GM18907 (cell line): ENCODE measurements at regions not wholly inside any gene's neighbourhood (a gene's known extent, or its start where the extent isn't known, plus 50 kb on each side); places are given as distances from the start of the nearest gene placed in this dataset.

Source experiments
- ATAC-seq: cut with Tn5 transposase; IDR thresholded peaks from one replicate; pipeline ENCODE4 v1.9.1; 2021; ENCODE audit warnings: mild to moderate bottlenecking, moderate library complexity; ENCODE audit not compliant: unreplicated experiment

DNA sequence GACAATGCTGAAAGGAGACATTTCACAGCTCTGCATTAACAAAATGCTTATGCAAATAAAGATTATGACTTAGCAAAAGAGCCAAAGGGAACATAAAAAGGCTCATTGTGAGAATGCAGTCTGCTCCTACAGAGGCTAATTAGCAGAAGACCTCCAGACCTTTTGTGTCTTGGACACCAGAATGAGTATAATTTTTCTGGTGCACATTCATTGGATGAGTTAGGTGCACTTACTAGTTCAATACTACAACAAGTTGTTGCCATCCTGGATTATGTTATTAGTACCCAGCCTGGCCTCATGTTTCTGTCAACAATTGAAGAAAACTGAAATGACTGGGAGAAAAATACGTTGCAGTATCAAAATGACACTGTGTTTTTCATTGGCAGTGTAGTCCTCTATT is 613.2 kb upstream of the CHORDC1 start:
- ATAC-seq: no peak

DNA sequence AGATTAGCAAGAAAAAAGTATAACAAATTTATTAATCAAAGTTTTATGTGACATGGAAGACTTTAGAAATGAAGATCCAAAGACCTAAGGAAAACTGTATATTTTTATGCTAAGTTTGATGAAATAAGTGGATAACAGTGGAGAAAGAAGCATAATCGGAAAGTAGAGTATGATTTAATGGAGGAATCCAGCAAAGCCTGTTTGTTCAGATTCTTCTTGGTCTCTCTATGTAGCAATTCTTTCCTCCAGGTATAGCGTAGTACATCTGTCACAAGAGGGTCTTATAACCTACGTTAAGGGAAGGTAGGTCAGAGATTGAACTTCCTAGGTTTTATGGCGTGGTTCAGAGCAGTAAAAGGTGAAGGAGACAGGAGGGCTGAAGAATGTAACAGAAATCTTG is 600.6 kb upstream of the CHORDC1 start:
- no peak for ATAC-seq

DNA sequence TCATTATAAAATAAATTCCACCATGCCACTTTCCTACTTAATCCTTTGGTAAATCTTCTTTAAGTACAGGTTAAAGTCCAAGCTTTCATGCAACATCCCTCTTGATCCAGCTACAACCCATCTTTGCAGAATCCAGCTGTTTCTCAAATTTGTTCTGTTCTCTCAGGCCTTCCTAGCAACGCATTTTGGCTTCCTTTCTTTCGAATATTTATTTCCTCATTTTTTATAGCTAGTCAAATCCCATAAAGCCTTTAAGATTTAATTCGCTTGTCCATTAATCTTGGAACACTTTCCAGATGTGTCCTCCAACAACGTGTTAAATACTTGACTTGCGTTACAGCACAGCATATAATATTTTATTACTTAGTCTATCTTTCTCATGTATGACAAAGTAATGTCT is 600.1 kb upstream of the CHORDC1 start:
- ATAC-seq: no peak

- ATAC-seq: no peak
Observed at GRCh38 chr11:90818196-90818745, 595.4 kb upstream of the CHORDC1 start.

DNA sequence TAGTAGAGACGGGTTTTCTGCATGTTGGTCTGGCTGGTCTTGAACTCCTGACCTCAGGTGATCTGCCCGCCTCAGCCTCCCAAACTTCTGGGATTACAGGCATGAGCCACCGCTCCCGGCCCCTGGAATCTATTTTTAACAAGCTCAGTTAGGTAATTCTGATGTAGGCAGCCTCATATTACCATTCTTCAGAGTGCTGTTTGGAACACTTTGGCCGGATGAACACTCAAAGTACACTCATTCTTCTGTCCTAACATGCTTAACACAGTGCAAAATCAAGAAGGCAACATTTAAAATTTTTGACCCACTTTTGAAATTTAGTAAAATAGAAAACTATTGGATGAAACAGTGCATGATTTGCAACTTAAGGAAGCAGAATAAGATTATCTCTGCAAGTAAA is 586.7 kb upstream of the CHORDC1 start:
- no peak for ATAC-seq

DNA sequence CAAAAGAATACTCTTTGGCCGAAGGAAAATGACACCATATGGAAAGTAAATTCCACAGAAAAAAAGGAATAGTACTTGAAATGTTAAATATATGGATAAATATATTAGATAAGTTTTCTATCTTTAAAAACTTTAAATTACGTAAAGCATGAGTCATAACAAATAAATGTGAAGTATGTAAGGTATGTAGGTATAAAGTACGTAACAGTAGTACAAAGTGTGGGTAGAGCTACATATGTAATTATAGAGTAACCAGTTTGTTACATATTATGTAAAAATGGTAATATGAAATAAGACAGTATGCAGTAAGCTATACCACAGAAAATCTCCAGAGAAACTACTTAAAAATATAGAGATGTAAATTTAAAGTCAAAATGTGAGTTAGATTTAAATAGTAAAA is 582.3 kb upstream of the CHORDC1 start:
- ATAC-seq: no peak

DNA sequence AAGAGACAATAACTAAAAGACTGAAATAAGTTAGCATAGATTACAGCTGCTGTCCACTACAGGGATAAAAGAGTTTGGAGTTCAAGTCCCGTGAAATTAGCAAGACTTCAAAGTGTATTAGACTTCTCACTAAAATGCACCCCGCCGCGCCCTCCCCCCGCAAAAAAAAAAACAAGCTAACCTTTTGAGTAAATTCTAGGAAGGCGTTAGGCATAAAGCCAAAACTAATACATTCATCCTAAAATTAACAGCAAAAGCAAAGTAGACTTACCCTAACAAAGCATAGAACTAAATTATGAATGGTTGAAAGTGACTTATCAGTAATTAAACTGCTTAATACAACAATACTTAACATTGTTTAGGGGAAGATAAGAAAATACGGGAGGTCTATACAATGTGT is 581.0 kb upstream of the CHORDC1 start:
- no peak for ATAC-seq

DNA sequence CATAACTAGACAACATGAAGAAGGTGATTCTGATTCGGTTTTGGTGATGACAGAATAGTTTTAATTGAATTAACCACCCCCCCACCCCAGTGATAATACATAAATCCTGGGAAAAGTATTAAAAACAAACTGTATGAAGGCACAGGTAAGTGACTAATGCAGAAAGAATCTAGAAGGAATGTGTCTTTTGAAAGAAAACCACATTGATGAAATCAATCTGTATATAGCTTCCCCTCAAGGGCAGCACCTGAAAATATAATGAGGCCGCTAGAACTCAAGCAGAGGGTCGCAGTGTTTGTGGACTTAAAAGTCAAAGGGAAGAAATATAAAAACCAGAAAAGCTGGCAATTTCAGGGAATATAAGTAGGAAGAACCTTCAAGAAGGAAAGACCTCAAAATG is 580.5 kb upstream of the CHORDC1 start:
- no peak for ATAC-seq

DNA sequence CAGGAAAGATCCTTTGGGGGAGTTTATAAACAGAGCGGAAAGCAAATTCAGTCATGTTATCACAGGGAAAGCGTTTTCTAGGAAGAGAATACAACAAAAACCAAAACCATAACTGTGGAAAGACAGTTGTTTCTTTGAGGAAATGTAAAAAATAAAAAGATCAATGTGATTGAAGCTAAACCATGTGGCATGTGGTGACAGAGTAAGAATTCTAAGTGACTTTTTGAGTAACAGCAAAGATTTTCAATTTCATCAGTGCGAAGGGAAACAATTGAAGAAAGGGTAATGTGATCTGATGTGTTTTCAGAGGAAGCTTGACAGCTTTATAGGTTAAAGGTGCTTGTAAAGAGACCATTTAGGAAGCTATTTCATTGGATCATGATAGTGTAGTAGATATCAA is 575.9 kb upstream of the CHORDC1 start:
- ATAC-seq: no peak

DNA sequence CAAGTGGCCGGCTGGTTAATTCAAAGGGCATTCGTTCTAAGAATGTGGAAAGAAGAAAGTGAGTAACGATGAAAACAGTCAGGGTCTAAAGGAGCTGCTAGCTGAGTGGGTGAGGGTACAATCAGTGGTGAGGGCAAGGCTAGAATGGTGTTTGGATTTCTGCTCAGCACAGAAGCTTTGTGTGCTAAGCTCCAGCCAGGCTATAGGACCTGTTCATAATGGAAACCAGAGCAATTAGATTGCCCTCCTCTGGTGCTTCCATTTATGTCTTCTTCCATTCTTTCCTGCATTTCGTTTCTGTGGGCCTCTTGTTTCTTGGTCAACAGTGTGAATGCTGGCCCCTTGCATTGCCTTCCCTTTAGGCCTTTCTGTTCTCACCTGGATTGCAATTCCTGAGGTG is 572.9 kb upstream of the CHORDC1 start:
- ATAC-seq: no peak

DNA sequence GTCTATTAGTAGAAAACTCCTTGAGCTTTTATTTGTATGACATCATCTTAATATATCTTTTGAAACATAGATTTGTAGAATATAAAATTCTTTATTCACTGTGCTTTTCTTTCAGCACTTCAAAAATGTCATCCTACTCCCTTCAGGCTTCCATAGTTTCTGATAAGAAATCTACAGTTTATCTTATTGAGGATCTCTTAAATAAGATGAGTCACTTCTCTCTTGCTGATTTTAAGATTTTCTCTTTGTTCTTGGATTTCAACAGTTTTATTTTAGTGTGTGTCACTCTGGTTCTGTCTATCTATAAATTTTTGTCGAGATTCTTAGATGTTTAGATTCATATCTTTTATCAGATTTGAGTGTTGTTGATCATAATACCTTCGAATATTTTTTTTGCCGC is 566.1 kb upstream of the CHORDC1 start:
- no peak for ATAC-seq

- ATAC-seq: no peak
Observed at GRCh38 chr11:90784241-90784814, 561.5 kb upstream of the CHORDC1 start.

DNA sequence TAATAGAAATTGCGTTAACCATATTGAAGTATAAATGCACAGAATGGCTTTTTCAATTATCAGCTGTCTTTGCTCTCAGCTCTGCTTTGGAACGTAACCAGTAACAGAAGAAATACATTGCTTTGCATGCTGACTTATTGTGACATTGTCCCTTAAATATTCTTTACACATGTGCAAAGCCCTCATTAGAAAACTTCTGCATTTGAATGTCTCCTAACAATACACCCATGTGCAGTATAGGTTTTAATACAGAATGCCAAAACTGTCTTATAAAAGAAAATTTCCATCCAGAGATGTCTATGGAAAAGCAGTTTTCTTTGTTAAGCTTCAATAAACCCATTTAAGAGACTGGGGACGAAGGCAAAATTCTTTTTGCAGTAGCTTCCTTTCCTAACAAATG is 560.3 kb upstream of the CHORDC1 start:
- no peak for ATAC-seq

DNA sequence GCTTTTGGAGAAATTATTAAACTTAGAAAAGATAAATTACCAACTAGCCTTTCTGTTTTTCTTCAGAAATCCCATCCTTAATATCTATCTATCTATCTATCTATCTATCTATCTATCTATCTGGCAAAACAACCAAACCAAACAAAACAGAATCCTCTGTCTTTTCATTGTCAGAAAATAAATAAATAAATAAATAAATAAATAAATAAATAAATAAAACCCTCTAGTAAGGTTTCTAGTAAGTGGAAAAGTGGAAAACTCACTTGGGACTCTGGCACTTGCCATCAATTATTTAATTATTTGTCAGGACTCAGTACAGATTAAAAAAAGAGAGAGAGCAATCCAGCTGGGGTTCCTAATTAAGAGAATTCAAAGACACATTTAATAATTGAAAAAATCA is 556.2 kb upstream of the CHORDC1 start:
- no peak for ATAC-seq

GRCh38 chr11:90775567-90776165 is 552.8 kb upstream of the CHORDC1 start:
- peak; percentile 68 for ATAC-seq

GRCh38 chr11:90774727-90775566 is 552.1 kb upstream of the CHORDC1 start:
- peak; percentile 11 for ATAC-seq

DNA sequence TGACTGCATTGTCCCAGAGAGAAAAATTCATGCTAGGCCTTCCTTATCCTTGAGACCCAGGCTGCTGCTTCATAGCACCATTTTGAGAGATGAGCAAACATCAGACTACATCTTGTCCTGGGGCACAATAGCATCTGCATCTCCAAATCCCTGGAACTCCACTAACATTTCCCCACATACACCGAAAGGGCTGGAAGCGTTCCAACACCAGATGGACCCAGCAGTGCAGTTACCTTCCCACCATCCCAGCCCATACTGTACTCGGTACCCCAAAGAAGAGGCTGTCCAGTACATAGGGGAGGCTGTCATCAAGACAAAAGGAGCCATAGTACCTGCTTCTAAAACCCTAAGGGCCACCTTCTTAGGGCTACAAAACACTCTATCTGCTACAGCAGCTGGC is 547.2 kb upstream of the CHORDC1 start:
- ATAC-seq: no peak

DNA sequence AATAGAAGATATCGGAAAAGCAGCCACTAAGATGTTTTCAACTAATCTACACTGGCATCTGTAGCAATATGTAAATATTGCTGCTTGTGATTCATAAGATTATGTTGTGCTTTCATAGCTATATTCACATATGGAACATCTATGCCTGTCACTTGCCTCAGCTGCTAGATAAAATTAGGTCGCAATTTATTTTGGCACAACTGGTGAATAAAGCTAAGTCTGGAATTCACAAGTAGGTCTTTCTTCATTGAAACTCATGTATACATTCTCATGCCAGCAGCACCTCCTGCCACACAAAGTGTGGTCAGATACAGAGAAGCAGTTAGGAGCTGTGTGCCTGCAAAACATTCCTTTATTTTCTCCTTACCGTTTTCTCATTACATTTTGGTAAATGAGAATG is 543.3 kb upstream of the CHORDC1 start:
- ATAC-seq: no peak

DNA sequence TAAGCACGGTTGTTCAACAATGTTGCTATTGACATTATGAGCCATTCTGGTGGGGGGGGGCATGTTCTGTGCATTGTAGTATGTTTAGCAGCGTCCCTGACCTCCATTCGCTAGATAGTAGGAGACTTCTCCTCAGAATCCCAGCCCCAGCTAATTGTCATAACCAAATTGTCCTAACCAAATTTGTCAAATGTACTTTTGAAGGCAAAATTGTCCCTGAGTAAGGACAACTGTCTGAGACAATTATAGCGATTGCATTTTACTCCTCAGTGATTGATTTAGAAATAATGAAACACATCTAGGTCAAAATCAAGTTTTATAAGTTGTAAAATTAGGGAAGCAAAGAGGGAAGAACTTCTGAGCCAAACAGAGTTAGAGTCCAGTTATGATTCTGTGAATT is 541.8 kb upstream of the CHORDC1 start:
- no peak for ATAC-seq

- ATAC-seq: no peak
Observed at GRCh38 chr11:90757849-90758494, 535.1 kb upstream of the CHORDC1 start.

DNA sequence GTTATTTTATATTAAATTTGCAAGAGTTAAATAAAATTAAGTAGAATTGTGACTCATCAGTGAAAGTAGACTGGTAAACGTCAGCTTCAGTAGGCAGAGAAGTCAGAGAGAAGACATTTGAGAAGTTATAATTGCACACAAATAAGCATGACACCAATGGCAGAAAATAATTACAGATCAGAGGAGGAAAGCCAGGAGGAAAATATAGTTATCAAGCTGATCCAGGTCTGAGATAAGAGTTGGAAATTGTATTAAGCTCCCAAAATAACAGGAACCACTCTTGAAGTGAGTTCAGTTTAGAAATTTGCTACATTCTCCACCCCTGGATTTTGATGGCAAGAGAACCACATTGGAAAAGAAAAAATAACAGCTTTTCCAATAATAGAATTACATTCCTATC is 533.8 kb upstream of the CHORDC1 start:
- no peak for ATAC-seq

DNA sequence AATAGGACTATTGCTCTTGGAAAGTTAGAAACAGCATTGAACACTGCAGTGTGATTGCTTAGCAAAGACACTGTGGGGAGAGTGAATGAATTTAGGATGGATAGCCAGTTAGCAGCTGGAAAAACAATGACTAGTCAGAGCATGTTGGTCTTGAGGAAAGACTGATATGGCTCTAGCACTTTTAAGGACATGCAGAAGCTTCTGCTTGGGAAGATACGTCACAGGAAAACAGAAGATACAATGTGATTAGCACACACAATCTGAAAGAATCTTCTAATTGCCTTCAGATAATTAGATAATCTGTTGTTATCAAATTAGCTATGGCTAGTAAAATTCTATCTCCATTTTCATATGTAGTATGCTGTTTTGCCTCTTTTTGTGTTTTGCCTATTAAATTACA is 530.7 kb upstream of the CHORDC1 start:
- no peak for ATAC-seq
